ENCODE measurements at regions not wholly inside any gene's neighbourhood (a gene's known extent, or its start where the extent isn't known, plus 50 kb on each side); places are given as distances from the start of the nearest gene placed in this dataset.

DNA sequence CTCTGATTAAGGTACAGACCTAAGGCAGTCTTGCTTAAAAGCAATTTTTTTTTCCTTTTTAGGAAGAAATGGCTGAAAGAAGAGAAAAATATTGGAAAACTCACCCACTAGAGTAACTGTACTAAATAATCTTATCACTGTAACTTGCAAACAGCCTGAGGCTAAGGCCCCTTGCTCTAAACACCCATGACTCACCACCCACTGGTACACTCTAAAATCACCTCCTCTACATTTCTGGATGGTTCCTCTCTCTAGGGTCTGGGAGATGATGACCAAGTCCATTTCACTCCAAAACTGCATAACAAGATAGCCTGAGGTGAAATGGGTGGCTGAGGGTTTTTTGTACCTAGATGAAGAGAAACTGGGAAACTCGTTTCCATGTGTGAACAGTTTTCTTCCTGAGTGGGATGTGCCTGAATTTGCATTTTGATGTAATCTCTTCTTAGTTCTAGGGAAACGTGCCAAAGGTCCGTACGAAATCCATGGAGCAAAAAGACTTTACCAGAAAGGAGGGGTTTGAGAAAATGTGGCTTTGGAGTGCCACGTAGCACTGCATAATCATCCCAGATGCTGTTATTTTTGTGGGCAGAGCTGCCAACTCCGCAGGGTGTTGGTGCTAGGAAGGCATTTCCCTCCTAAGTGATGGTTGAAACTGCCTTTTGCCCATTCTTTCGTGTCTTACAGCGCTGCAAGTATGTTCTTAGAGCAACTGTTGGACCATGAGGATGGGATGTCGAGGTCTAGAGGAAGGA, 113.5 kb upstream of the C10orf90 start:
- no peak for DNase-seq (ENCODE audit: low spot score)

DNA sequence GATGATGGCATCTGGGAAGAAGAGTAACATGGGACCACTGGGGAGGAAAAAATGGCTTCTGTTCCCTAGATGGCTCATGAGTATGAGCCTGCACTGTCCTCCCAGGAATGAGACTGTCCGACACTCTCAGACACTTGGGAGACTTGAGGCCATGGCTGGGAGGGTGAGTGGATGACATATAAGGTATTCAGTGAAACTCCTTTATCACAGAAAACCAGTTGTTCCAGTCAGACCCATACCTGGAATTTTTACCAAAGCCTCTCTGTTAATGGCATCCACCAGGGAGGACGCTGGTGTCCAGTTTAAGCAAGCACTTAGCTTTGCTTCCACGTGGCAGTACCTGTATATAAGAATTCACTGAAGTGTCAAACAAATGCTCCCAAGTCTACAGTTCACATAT, 116.7 kb upstream of the C10orf90 start:
- DNase-seq (ENCODE audit: low spot score): no peak

DNA sequence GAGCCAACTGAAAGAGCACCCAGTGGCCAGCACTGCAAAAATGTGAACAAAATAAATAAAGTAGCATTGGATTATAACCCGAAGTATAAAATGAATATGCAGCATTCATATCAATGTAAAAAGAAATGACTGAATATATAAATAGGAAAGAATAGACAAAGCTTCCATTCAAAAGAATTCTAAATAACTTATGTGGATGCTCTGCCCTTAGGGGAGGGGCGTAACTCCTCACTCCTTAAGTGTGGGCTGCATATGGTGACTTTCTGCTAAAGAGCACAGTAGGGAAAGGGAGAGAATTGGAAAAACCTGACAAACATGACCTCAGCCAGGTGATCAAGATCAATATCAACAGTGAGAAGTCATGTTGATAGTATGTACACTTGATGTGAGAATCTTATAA, 109.9 kb upstream of the DOCK1 start:
- no peak for DNase-seq (ENCODE audit: low spot score)

- no peak for DNase-seq (ENCODE audit: low spot score)
These were observed 106.6 kb upstream of the DOCK1 start for GRCh38 chr10:126798649-126799048.

DNA sequence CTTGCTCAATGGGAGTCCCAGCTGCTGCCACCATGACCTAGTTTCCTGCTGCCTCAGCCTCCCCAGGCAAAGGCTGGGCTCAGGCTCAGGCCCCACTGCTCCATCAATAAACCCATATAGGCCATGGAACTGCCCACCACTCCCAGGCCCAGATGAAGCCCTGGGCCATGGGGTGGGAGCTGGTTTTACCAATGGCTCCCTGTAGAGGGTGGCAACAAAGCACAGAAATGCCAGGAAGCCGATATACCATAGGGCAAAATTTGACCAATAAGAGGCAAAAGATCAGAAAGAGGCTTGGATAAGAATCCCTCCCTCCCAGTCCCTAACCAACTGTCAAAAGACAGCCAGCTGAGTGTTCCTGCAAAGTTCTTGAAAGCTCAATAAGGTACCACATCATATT, 101.8 kb upstream of the DOCK1 start:
- no peak for DNase-seq (ENCODE audit: low spot score)

GRCh38 chr10:126804396-126804795, 100.8 kb upstream of the DOCK1 start:
- DNase-seq (ENCODE audit: low spot score): no peak

GRCh38 chr10:126806498-126806897, 98.7 kb upstream of the DOCK1 start:
- no peak for DNase-seq (ENCODE audit: low spot score)

DNA sequence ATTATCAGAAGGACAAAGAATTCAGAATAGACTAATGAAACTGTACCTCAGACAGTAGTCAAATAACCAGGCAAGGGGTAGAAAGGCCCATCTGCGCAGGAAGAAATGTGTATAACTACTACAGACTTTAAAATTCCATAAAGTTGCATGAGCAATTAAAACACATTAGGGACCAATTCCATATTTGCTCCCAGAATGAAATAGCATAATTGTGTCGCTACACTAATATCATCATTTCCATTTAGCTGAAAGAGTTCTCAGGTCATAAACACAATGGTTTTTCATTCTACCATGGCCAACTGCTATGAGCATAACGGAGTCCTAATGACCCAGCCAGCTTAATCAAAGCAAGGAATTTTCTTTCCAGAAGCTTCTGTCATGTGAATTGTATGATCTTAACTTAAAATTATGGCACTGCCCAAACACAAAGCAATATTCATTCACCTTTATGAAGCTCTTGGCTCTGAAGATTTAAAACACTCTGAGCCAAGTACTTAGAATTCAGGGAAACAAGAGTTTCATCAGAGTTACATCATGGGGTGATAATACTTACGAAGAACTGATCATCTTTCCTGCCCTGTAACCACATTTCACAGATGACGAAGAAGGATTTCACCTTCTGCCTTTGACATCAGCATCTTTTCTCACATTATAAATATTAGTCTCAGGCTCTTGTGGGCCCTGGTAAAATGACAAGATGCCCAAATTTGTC, 98.1 kb upstream of the DOCK1 start:
- DNase-seq (ENCODE audit: low spot score): no peak

- DNase-seq (ENCODE audit: low spot score): no peak
These were observed 97.1 kb upstream of the DOCK1 start for GRCh38 chr10:126808103-126808502.

GRCh38 chr10:126813432-126813831, 91.8 kb upstream of the DOCK1 start:
- no peak for DNase-seq (ENCODE audit: low spot score)

GRCh38 chr10:126833542-126833941, 71.7 kb upstream of the DOCK1 start:
- DNase-seq (ENCODE audit: low spot score): no peak

DNA sequence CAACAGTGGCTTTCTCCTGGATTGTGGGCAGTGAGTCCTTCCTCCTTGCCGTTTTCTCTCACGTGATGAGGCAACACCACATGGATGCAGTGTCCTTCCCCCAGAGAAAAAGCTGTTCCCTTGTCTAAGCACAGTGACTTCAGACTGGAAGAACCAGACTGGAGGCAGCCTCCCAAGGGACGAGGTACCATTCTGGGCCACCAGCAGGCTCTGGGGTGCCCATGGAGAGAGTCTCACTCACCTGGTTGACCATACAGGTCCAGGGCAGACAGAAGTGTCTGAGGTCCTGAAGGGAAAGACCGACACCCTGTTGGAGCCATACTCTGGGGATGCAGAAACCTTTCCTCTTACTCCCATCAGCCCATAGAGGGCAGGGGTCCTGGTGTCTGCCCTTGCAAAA, 69.2 kb upstream of the DOCK1 start:
- DNase-seq (ENCODE audit: low spot score): no peak

DNA sequence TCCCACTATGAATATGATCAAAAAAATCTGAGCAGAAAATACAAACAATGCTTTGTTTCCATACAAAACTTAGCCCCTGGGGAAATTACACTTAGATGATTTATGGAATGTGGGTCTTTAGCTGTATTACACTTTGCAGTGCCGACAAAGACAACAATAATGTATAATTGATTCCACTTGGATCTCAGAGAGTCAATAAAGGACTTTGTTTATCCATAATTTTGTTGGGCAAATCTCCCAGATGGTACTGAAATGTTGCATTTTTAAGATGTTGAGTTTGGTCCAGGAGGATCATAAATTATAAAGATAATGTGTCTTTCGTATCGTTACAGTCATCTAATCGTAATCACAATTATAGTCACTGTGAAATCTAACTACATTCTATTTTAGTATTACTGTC, 66.9 kb upstream of the DOCK1 start:
- DNase-seq (ENCODE audit: low spot score): no peak

GRCh38 chr10:126839094-126839761, 66.0 kb upstream of the DOCK1 start:
- DNase-seq (ENCODE audit: low spot score): no peak

- no peak for DNase-seq (ENCODE audit: low spot score)
These were observed 64.6 kb upstream of the DOCK1 start for GRCh38 chr10:126840576-126841135.

DNA sequence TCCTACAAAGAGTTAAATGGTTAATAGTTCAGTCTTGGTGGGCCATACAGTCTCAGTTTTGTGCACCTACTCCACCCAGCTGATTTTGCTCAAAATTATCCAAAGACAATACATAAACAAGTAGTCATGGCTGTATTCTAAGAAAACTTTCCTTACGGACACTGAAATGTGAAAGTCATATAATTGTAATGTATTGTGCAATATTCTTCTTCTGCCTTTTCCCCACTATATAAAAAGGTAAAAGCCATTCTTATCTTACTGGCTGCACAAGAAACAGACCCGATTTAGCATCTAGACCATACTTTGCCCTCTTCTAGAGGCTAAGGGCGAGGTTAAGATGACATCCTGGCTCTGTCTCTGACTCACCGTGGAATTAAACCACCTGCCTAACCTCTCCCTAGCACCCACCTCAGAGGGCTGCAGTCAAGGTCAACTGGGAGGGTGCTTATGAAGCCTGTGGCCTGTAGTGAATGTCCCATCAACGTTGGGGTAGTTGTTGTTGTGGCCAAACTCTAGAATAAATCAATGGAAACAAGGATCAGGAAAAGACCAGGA, 63.8 kb upstream of the DOCK1 start:
- DNase-seq (ENCODE audit: low spot score): no peak

GRCh38 chr10:126842356-126842755, 62.9 kb upstream of the DOCK1 start:
- DNase-seq (ENCODE audit: low spot score): no peak

DNA sequence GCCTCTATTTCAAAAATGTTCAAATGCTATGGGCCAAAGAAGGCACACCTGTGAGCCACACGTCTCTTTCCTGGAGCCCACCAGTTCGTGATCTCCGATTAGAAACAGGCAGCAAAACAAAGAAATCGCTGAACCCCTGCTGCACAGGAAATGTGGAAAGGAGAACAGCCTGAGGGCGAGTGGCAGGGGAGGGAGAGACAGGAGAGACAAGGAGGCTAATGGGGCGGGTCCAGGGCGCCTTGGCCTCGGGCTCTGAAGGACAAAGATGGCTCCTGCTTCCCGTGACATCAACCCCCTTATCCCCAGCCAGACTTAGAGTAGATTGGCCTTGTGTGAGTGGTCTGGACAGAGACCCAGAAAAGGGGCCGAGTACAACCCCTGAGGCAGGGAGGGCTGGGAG, 62.4 kb upstream of the DOCK1 start:
- DNase-seq (ENCODE audit: low spot score): no peak

DNA sequence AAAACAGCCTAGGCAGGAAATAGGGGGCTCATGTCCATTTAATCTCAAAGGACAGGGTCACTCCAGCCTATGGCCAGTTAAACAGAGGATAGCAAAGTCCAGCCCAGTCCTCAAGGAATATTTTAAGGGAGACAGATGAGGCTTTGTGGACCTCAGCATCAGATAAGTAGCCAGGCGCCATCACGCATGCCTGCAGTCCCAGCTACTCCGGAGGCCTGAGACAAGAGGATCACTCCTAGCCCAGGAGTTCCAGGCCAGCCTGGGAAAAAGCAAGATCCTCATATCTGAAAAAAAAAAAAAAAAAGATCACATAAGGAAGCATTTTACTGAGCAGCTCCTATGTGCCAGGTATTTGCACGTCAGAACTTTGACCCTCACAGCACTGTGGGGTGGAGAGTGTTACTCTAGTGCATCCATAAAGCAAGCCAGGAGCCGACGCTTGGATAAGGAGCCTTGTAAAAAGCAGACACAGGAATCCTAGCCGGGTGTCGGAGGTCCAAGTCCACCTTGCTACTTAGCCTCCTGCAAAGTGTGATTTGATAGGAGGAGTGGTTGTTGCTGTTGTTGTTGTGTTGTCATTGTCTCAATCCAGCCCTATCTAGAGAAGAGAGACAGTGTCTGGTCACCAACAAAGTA, 61.8 kb upstream of the DOCK1 start:
- DNase-seq (ENCODE audit: low spot score): no peak

GRCh38 chr10:126844406-126844805, 60.8 kb upstream of the DOCK1 start:
- DNase-seq (ENCODE audit: low spot score): no peak

DNA sequence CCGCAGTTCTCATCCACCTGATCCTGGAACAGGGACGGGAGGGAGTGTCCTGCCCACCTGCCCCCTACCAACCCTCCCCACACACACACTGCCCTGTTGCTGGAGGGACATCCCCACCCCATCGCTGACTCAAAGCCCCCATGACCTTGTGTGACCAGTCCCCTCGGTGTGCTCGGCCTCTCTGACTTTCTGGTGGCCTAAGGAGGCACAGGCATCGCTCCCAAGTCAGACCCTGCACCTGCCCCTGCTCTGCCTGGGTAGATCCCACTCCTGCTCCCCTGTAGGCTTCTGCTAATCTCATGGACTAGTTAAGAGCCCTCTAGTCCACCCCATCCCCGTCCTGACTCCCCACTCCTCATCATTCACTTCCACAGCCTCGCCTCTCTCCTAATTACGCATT, 58.8 kb upstream of the DOCK1 start:
- no peak for DNase-seq (ENCODE audit: low spot score)

DNA sequence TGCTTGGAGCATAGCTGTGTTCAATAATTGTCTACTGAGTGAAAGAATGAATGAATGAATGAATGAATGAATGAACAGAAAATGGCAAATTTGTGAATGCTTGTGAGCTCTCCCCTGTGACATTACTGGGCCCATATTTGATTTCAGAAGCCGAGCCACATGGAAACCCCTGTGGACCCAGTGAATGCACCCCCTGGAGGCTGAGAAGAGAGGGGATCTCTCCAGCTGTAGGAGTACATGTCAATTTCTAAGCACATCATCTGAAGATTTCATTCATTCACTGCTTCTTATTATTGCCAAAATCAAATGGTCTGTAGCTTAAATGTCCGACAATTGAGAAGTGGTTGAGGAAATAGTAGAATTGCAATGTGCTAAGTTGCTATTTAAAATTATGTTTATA, 58.3 kb upstream of the DOCK1 start:
- DNase-seq (ENCODE audit: low spot score): no peak
